Activated CD8-positive, alpha-beta T cell treated with anti-CD3 and anti-CD28 coated beads for 36 hours (primary cell): ENCODE measurements at regions not wholly inside any gene's neighbourhood (a gene's known extent, or its start where the extent isn't known, plus 50 kb on each side); places are given as distances from the start of the nearest gene placed in this dataset.

Source experiments
- ATAC-seq: fragments of 200-7000 bp; cut with Tn5 transposase; one replicate; pipeline ENCODE4 v1.10.0; 2021; ENCODE audit warnings: mild to moderate bottlenecking, moderate library complexity
- CTCF ChIA-PET: fragments of 350-600 bp; sonication (Branson Sonifier 250); formaldehyde crosslinking; loops from one replicate; lab custom pipeline; 2021; ENCODE audit warnings: antibody characterized with exemption; lab: Charles Lee
- POLR2A ChIA-PET: fragments of 350-600 bp; sonication (Branson Sonifier 250); formaldehyde crosslinking; loops from one replicate; lab custom pipeline; 2021; ENCODE audit warnings: antibody characterized with exemption; lab: Charles Lee
- DNase-seq: peaks from one replicate; pipeline ENCODE4 v3.0.0-alpha.2; 2020
- H3K27ac Mint-ChIP-seq: one replicate; pipeline ENCODE4 v1.8.0; 2021; ENCODE audit warnings: mild to moderate bottlenecking, mixed read lengths
- H3K27me3 Mint-ChIP-seq: one replicate; pipeline ENCODE4 v1.8.0; 2021; ENCODE audit warnings: mixed read lengths
- H3K36me3 Mint-ChIP-seq: one replicate; pipeline ENCODE4 v1.8.0; 2021; ENCODE audit warnings: low read depth, mixed read lengths
- H3K4me1 Mint-ChIP-seq: one replicate; pipeline ENCODE4 v1.8.0; 2021; ENCODE audit warnings: low read depth, mixed read lengths
- H3K4me3 Mint-ChIP-seq: one replicate; pipeline ENCODE4 v1.8.0; 2021; ENCODE audit warnings: mild to moderate bottlenecking, moderate library complexity, mixed read lengths
- H3K9me3 Mint-ChIP-seq: one replicate; pipeline ENCODE4 v1.8.0; 2021; ENCODE audit warnings: mixed read lengths
- intact Hi-C: fragments of 100-400 bp; cut with micrococcal nuclease; formaldehyde crosslinking; loops from one replicate; pipeline ENCODE4 v1.10.0; 2022
- TF ChIP-seq, protein P1 (sequence below): fragments of 200-600 bp; IDR thresholded peaks from one replicate; pipeline ENCODE4 v1.8.0; 2022; ENCODE audit warnings: antibody characterized with exemption, mild to moderate bottlenecking

- ATAC-seq: no peak
- H3K4me3 Mint-ChIP-seq: no peak overlapping the region
- no peak overlapping the region for H3K27ac Mint-ChIP-seq
- intact Hi-C loops: no loop called here
- POLR2A ChIA-PET: interaction anchor here (0.9 kb wide), 1 partner anchor 1225 kb away, joined by 3 read pairs; no protein-coding TSS in a partner anchor
- H3K4me1 Mint-ChIP-seq: no peaks in the 10 kb centered on the region
- CTCF ChIA-PET: no interaction called here
- peaks cover 4% of the 10 kb centered on the region for H3K27me3 Mint-ChIP-seq
- H3K9me3 Mint-ChIP-seq: no peaks in the 10 kb centered on the region
- no peaks in the 10 kb centered on the region for H3K36me3 Mint-ChIP-seq
- no peak for DNase-seq
- TF ChIP-seq, protein P1, sequence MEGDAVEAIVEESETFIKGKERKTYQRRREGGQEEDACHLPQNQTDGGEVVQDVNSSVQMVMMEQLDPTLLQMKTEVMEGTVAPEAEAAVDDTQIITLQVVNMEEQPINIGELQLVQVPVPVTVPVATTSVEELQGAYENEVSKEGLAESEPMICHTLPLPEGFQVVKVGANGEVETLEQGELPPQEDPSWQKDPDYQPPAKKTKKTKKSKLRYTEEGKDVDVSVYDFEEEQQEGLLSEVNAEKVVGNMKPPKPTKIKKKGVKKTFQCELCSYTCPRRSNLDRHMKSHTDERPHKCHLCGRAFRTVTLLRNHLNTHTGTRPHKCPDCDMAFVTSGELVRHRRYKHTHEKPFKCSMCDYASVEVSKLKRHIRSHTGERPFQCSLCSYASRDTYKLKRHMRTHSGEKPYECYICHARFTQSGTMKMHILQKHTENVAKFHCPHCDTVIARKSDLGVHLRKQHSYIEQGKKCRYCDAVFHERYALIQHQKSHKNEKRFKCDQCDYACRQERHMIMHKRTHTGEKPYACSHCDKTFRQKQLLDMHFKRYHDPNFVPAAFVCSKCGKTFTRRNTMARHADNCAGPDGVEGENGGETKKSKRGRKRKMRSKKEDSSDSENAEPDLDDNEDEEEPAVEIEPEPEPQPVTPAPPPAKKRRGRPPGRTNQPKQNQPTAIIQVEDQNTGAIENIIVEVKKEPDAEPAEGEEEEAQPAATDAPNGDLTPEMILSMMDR: no peak
Observed at GRCh38 chr5:169499990-169500505, 83.5 kb upstream of the SPDL1 start.

DNA sequence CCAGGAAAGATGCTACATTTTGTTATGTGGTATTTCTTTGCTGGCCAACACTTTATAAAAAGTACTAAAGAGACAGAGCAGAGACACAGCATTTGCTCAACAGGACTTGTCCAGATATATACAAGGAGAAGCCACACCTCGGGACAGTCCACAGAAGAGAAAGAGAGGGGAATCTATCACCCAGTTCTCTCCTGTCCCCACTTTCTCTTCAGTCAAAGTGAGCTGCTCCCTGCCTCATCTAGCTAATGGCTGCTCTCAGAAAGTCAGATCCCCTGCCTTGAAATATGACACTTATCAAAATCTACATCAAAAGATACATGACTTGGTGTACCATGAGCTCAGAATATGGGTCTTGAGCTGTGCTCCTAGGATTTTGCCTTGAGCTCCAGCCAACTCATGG, 86.7 kb upstream of the SPDL1 start:
- H3K36me3 Mint-ChIP-seq: no peaks in the 10 kb centered on the region
- no peaks in the 10 kb centered on the region for H3K9me3 Mint-ChIP-seq
- no peaks in the 10 kb centered on the region for H3K4me1 Mint-ChIP-seq
- no peak overlapping the region for H3K4me3 Mint-ChIP-seq
- CTCF ChIA-PET: no interaction called here
- intact Hi-C loops: no loop called here
- no peak overlapping the region for H3K27ac Mint-ChIP-seq
- TF ChIP-seq, protein P1: no peak
- peaks cover 1% of the 10 kb centered on the region for H3K27me3 Mint-ChIP-seq
- POLR2A ChIA-PET: no interaction called here
- ATAC-seq (no peak), DNase-seq (no peak)

- TF ChIP-seq, protein P1: no peak
- intact Hi-C loops: no loop called here
- H3K27ac Mint-ChIP-seq: no peak overlapping the region
- H3K4me3 Mint-ChIP-seq: no peak overlapping the region
- ChIA-PET CTCF (interaction anchor here (0.6 to 1.2 kb wide), 2 partner anchors 15 to 942 kb away, joined by 3 read pairs; no protein-coding TSS in a partner anchor), POLR2A (no interaction called here)
- H3K36me3 Mint-ChIP-seq: no peaks in the 10 kb centered on the region
- peaks cover under 1% of the 10 kb centered on the region for H3K27me3 Mint-ChIP-seq
- DNase-seq (no peak), ATAC-seq (no peak)
- no peaks in the 10 kb centered on the region for H3K4me1 Mint-ChIP-seq
- no peaks in the 10 kb centered on the region for H3K9me3 Mint-ChIP-seq
Observed at GRCh38 chr5:169494941-169495548, 88.5 kb upstream of the SPDL1 start.

- DNase-seq (no peak), ATAC-seq (no peak)
- intact Hi-C loops: no loop called here
- Mint-ChIP-seq H3K9me3 (no peaks in the 10 kb centered on the region), H3K4me3 (no peak overlapping the region), H3K27ac (no peak overlapping the region), H3K4me1 (no peaks in the 10 kb centered on the region), H3K36me3 (no peaks in the 10 kb centered on the region), H3K27me3 (peaks cover 3% of the 10 kb centered on the region)
- TF ChIP-seq, protein P1: no peak
- CTCF ChIA-PET: interaction anchor here (1.2 kb wide), 1 partner anchor 14 kb away, joined by 3 read pairs; no protein-coding TSS in a partner anchor
- POLR2A ChIA-PET: no interaction called here
Observed at GRCh38 chr5:169494383-169494935, 89.1 kb upstream of the SPDL1 start.

- DNase-seq (no peak), ATAC-seq (no peak)
- Mint-ChIP-seq H3K4me1 (no peaks in the 10 kb centered on the region), H3K4me3 (no peak overlapping the region), H3K36me3 (no peaks in the 10 kb centered on the region), H3K27ac (no peak overlapping the region), H3K9me3 (no peaks in the 10 kb centered on the region), H3K27me3 (peaks cover 3% of the 10 kb centered on the region)
- TF ChIP-seq, protein P1: no peak
- POLR2A ChIA-PET: no interaction called here
- CTCF ChIA-PET: no interaction called here
- intact Hi-C loops: no loop called here
Observed at GRCh38 chr5:169474226-169474625, 109.3 kb upstream of the SPDL1 start.
